NCI-H128 (cell line): ENCODE measurements at regions not wholly inside any gene's neighbourhood (a gene's known extent, or its start where the extent isn't known, plus 50 kb on each side); places are given as distances from the start of the nearest gene placed in this dataset.

Experiments used
- DNase-seq: peaks from one replicate; lab custom pipeline; 2025; ENCODE audit not compliant: unreplicated experiment; lab: John Stamatoyannopoulos, UW

DNA sequence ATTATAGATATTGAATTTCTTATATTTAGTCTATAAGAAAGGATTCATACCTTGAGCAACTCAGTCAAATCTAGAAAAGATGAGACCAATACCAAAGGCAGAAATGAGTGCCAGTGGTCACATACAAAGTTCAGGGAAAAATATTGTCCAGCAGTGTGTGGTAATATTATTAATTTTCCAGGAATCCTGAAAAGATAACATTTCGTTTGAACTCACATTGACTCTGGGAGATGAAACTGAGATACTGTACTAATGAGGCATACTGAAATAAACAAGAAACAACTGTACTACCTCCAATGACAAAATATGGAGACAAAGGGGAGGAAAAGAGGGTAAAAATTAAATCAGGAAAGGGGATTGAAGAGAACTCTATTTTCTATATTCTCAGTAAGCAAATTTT, 212.4 kb downstream of the TRAM1L1 start:
- DNase-seq = no peak

DNA sequence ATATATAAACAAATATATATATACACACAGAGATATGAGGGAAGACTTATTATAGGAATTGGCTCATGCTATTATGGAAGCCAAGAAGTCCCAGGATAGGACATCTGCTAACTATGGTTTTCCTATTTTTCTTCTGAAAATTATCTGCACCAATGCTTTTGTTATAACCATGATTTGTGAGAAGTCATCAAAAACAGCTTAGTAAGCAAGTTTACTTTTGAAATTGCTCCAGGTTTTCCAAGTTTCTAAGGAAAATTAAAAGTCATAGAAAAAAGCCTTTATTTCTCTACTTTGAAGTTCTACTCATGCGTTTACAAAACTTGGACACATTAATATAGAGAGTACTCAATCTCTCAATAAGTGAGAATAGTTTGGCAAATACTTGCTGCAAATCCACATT, 213.1 kb downstream of the TRAM1L1 start:
- no peak for DNase-seq

DNA sequence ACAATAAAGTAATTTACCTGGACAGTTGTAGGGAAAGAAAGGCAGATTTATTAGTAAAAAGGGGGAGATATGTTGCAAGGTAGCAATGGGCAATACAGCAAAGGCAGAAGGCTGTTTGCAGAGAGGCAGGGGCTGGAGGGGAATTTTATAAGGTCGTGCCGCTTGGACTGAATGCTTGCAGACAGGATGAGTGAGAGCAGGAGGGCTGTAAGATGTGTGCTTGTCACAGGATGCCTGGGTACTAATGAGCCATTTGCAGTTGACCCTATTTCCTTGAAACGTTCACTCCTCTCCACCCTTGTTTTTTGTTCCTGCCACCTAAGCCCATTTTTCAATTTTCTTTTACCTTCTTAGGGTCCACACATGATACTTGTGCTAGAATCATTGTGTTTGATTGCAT, 214.7 kb downstream of the TRAM1L1 start:
- DNase-seq = no peak

DNA sequence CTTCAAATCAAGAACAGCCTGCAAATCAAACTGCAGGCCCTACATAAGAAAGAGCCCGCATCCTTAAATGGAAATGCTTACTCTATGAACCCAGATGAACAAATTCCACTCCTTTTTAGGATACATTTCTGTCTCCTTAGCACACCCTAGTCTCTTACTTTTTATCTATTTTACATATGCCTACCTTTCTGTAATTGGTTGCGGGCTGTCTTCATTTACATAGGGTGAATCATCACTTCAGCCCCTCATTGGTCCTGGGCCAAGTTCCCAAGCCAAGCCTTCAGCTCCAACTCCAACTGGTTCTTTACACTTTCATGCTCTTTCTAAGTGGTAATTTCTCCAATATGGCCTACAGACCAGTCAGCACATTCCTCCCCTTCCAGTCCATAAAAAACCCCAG, 219.3 kb downstream of the TRAM1L1 start:
- no peak for DNase-seq

DNA sequence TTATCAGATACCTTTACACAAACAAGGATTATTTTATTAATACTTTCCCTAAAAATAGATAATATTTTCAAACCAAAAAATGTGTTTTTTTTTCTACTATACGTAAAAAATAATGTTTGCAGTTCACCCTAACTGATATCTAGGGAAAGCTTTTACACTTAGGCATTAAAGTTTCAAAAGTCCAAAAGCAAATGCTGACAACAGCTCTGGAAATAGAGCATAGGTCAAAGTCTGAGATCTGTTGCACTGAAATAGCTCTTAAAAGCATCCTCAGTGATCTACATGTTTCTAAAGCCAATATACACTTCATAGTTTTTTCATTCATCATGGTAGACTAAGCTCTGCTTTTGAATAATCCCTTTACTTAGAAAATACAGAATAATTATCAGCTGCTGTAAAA, 222.8 kb downstream of the TRAM1L1 start:
- DNase-seq = no peak

DNA sequence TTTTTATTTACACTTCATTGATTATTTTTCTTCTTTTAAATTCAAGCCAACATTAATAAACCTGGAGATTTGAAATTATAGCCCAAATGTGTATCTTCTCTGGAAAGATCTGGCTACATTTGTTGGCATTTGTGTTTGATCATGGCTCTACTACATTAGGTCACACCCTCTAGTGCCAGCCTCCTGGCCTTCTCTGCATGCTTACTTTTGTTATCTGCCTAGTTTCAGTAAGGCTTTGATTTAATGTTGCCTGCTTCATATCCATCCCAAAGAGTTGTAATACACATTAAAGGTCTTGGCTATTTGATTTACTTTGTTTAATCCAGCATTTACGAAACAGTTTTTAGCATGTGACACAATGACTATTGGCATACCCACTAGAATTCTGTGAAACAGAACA, 224.5 kb downstream of the TRAM1L1 start:
- no peak for DNase-seq

DNA sequence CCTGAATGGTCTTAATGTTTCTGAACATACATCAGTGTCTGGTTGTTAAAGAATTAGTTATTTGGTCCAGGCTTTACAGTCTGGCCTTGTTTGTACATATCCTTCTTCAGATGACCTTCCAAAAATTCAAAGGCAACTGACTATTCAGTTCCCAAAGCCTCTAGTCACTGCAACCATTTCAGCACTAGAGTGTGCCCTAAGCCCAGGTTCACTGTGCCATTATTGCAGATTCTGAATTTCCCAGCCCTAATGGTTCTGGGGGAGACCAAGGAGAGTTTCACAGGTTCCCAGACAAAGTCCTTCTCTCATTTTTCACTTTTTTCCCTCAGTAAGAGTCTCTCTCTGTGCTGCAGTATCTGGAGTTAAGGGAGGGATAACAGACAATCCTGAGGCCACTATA, 235.8 kb downstream of the TRAM1L1 start:
- DNase-seq = no peak

DNA sequence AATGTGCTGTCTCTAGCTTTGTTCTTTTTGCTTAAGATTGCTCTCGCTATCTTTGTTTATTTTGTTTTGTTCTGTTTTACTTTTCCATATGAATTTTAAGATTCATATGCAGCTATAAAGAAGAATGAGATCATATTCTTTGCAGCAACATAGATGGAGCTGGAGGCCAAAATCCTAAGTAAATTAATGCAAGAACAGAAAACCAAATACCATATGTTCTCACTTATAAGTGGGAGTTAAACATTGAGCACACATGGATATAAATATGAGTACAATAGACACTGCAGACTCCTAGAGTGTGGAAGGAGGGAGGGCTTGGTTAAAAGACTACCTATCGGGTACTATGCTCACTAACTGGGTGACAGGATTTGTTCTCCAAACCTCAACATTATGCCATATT, 237.8 kb downstream of the TRAM1L1 start:
- DNase-seq = no peak

DNA sequence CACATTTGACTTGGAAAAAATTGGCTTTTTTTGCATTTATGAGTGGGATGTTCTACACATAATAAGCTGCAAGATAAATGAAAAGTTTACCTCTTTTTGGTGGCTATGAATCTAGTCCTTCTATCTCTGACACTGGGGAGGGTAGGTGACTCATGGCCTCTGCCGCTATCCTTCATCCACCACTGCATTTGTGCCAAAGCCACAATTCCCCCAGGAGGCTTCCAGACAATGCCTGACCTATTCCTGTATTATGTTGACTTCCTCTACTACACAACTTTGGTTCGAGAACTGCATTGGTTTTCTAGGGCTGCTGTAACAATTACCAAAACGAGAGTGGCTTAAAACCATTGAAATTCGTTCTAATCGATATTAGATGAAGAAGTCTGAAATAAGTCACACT, 245.6 kb downstream of the TRAM1L1 start:
- DNase-seq = no peak

DNA sequence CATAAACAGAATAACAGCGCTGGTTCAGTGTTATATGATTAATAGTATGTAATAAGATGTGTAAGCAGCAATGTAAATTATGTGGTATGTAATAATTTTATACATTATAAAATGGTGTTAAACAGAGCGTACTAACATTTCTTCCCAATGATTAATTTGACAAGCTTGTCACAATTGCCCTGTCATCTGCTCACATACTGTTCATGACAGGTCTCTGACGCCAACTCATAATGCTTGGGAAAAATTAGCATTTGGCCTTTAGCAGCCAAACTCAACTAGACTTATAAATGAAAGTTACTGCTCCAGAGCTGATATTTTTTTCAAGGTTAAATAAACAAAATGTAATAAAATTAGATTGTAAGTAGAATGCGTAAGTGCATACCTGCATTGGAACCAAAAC, 246.8 kb downstream of the TRAM1L1 start:
- DNase-seq = no peak

DNA sequence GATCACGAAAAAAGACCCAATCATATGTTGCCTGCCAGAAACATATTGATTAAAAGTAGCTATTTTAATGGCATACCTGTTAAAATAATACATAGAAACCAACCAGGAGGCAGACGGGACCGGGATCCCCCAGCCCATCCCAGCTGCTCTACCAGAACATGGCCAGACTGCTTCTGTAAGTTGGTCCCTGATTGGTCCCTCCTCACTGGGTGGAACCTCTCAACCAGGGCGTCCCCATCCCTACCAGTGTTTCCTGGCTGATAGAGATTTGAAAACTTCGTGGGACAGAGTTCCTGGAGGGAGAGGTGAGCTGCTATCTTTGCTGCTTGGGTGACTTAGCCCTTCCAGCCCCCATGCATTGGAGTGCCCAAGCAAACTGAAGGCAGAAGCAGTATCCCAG, 256.2 kb downstream of the TRAM1L1 start:
- no peak for DNase-seq

DNA sequence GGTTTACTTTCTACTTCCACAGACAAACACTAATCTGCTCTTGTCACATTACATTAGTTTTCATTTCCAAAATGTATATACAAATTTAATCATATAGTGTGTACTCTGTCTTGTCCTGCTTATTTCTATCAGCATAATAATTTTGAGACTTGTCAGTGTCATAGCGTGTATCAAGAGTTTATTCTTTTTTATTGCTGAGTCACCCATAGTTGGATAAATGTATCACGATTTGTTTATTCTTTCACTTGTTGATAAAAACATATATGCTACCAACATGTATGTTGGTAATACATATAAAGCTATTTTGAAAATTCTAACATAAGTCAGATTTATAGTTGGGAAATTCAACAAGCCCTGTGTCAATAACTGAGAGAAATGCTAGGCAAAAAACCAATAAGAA, 261.2 kb downstream of the TRAM1L1 start:
- DNase-seq = no peak

DNA sequence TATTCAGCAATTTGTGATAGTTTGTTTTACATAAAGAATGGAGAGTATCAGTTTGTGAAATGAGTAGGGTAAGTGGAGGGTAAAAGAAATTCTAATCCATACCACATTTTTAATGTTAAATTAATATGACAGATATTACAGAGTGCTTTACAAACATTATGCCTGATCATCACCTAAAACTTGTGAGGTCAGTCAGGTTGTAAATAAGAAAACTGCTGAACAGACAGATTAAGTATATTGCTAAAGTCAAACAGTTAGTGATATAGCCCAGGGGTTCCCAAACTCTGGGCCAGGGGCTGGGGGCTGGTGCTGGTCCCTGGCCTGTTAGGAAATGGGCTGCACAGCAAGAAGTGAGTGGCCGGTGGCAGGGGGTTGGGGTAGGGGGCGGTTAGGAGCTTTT, 273.6 kb downstream of the TRAM1L1 start:
- DNase-seq = no peak

DNA sequence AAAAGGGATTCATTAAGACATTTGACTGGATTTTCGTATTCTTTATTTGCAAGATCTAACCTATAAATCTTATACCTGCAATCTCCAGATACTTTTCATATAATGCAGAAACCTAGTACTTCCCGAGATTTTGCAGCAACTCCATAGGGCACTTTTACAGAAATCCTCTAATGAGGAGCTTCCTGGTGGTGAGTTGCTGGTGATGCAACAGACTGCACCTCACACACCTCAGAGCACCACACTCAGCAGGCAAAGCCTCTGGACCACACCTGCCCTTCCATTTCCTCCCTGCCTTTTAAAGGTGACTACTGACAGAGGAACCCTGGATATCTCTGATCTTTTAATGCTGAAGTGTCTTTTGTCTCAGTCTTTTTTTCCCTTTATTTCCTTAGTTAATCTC, 289.4 kb downstream of the TRAM1L1 start:
- DNase-seq = no peak

DNA sequence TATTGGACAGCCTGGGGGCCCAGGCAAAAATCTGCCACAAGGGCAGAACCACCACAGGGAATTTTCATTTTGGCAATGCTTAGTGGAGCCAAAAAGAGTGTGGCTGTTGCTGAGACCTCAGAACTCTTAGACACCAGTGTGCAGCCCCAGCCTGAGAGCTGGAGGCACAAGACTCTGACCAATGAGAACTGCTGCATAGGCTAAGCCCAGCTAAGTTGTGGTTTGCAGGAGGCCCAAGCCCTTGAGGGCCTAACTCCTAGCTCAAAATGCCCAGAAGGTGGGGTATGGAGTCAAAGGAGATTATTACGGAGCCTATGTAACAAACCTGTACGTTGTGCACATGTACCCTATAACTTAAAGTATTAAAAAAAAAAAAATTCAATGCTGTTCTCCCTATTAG, 296.7 kb downstream of the TRAM1L1 start:
- no peak for DNase-seq

DNA sequence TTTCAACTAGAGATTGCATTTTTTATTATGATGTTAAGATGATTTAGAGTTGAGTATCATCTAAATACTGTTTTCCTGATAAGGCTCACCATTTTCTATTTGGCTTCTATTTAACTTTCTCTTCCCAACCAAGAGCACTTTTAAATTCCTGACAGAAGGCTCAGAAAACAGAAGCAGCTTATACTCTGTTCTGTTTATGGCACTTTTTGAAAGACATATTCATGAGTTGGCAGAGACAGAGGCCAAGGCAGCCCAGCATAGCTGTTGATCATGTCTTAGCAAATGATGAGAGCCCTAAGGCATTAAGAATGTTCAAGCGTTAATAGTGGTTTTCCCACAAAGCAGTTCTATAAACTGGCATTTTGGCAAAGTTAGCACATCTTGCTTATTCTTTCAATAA, 330.3 kb downstream of the TRAM1L1 start:
- DNase-seq = no peak

DNA sequence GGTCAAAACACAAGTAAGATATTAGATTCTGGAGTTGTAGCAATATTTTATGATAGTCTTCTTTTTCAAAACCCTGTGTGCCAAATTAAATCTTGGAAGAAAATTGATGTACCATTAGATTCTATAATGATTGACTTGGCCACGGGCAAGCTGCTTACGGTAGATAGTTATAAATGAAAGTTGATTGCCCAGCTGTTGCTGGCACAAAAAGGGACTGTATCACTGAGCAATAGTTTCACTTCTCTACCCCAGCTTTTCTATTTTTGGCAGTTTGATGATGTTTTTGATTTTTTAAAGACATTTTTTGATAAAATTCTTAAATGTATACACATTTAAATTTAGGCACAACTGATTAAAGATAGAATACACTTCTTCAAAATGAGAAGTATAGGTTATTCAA, 333.3 kb downstream of the TRAM1L1 start:
- DNase-seq = no peak

DNA sequence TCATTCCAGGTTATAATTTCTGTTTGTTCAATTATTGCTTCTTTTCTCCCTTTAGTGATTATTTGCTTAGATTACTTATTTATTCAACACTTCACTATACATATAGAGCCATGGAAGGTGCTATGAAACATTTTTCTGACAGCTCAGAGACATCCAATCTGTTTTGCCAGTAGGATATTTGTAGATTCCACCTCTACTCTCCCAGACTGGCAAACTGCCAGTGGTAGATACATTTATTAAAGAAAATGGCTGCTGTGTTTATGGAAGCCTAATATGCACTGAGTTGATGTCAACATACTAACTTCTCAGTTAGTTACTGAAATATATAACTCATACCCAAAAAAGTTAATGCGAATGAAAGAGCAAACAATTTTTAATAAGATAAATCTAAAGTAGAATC, 348.6 kb downstream of the TRAM1L1 start:
- DNase-seq = no peak

DNA sequence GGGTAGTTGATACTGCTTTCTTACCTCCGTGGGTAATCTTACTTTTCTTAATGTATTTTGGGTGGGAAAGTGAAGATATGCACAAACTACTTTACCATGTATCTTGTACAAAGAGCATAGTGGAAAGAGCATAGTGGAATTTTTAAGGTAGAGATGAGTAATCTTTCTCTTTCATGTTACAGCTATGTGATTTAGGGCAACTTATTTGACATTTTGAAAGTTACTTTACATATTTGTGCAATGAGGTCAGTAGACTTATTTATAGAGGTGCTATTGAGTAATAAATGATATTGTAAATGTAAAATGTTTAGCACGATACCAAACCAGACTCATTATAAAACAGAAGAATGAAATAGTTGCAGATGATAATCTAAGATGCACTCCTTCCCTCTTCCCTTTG, 351.2 kb downstream of the TRAM1L1 start:
- no peak for DNase-seq

DNA sequence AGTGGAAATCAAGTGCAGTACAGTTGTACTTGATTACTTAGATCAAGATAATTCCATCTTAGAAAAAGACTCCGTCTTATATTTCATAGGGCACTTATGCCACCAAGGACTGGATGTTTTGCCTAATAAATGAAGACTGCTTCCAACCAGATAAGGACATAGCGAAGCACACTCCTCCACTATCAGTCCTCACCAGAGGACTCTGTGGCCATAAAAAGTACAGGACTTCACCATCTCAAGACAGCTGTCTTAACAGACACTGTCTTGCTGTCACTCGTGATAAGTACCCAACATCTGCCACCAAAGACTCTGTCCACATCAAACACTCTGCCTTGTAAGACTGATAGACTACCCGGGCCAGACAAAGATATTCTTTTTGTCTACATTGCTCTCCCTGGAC, 352.0 kb downstream of the TRAM1L1 start:
- DNase-seq = no peak

DNA sequence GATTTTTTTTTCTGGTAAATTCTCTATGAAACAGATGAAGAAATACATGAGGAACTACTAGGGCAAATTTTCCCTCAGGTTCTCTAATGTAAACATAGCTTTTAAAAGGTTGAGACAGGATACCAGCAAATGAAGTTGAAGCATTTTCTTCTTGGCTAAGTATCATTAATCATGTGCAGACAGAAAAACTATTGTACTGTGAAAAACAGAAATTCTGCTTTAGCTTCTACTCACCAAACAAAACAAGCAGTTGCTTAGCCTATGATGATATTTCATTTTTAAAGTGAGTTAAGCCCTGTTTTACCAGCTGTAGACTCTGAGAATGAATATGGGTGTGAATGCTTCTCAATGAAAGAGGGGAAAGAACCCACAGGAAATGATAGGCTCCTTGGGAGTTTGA, 358.9 kb downstream of the TRAM1L1 start:
- no peak for DNase-seq

DNA sequence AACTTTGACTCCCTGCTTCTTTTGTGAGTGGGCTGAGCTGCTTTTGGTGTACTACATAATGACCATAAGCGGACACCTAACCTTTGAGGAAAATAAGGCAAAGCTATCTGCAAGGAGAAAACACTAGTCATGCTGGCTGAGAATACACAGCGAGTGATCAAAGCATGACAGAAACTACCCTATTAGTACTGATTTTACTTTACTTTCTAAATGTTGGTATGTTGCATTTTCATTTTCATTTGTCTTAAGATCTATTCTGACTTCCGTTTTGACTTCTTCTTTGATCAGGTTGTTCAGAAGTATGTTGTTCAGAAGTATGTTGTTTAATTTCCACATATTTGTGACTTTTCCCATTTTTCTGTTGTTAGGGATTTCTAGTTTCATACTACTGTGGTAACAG, 361.1 kb downstream of the TRAM1L1 start:
- DNase-seq = no peak

DNA sequence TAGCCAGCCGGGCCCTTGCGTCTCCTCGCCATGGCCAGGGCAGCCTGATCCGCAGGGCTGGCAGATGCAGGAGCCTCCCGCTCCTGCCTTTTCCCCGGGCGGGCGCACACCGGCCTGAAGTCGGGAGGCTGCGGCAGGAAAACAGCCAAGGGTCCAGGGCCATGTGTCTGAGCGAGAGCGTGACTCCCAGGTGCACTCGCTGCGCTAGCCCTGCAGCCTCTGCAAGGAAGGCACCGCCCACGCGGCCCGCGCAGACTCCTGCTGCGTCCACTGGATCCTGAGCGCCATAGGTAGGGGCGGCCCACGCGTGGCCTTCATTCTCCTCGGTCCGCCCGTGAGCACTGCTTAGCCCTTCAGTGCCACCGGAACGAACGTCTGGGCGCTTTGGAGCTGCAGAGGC, 379.9 kb downstream of the TRAM1L1 start:
- DNase-seq = no peak

DNA sequence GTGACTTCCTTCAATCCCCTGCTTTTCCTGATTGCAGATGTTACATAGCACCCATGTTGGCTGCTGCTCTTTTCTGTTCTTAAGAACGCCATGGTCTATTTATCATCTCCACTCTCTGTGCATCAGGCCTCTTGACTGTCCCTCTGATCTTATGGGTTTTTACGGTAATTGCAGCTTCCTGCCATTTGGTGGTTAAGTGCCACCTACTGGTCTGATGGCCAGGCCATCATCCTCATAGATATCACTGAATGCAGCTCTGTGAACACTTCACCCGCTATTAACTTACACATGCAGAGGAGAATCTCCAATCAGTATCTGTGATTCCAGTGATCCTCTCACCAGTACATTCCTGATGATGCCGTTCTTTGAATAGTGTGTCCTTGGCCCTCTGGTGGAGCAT, 382.4 kb downstream of the TRAM1L1 start:
- DNase-seq = no peak
